ENCODE measurements at regions not wholly inside any gene's neighbourhood (a gene's known extent, or its start where the extent isn't known, plus 50 kb on each side); places are given as distances from the start of the nearest gene placed in this dataset.

GRCh38 chr9:84466580-84467285 is 126.2 kb upstream of the SLC28A3 start:
- no peaks in the 10 kb centered on the region for H3K27me3 ChIP-seq
- no peaks in the 10 kb centered on the region for H3K4me1 ChIP-seq (ENCODE audit: control insufficient read depth in 1 of 2, insufficient read depth in 1 of 2, low read depth in 1 of 2, low read length in 1 of 2)
- no peaks in the 10 kb centered on the region for H3K9me3 ChIP-seq
- no peaks in the 10 kb centered on the region for H3K36me3 ChIP-seq
- no peak overlapping the region for H3K4me3 ChIP-seq (ENCODE audit: low read depth in 1 of 2, low read length in 1 of 2)
- no peak overlapping the region for H3K27ac ChIP-seq
- no peak for TF ChIP-seq CTCF (IDR thresholded peaks at IDR 0.05)

GRCh38 chr9:84471816-84472215 is 131.3 kb upstream of the SLC28A3 start:
- Histone ChIP-seq H3K36me3 (no peaks in the 10 kb centered on the region), H3K4me3 (ENCODE audit: low read depth in 1 of 2, low read length in 1 of 2) (no peak overlapping the region), H3K27me3 (no peaks in the 10 kb centered on the region), H3K9me3 (no peaks in the 10 kb centered on the region), H3K4me1 (ENCODE audit: control insufficient read depth in 1 of 2, insufficient read depth in 1 of 2, low read depth in 1 of 2, low read length in 1 of 2) (no peaks in the 10 kb centered on the region), H3K27ac (no peak overlapping the region)
- TF ChIP-seq CTCF (IDR thresholded peaks at IDR 0.05) = no peak

GRCh38 chr9:84478996-84479395 is 138.4 kb upstream of the SLC28A3 start:
- no peak overlapping the region for H3K4me3 ChIP-seq (ENCODE audit: low read depth in 1 of 2, low read length in 1 of 2)
- no peak for TF ChIP-seq CTCF (IDR thresholded peaks at IDR 0.05)
- H3K9me3 ChIP-seq = no peaks in the 10 kb centered on the region
- no peaks in the 10 kb centered on the region for H3K4me1 ChIP-seq (ENCODE audit: control insufficient read depth in 1 of 2, insufficient read depth in 1 of 2, low read depth in 1 of 2, low read length in 1 of 2)
- H3K27me3 ChIP-seq = no peaks in the 10 kb centered on the region
- H3K27ac ChIP-seq = no peak overlapping the region
- H3K36me3 ChIP-seq = no peaks in the 10 kb centered on the region

- Histone ChIP-seq H3K4me1 (ENCODE audit: control insufficient read depth in 1 of 2, insufficient read depth in 1 of 2, low read depth in 1 of 2, low read length in 1 of 2) (no peaks in the 10 kb centered on the region), H3K4me3 (ENCODE audit: low read depth in 1 of 2, low read length in 1 of 2) (no peak overlapping the region), H3K36me3 (no peaks in the 10 kb centered on the region), H3K27me3 (no peaks in the 10 kb centered on the region), H3K9me3 (no peaks in the 10 kb centered on the region), H3K27ac (no peak overlapping the region)
- TF ChIP-seq CTCF (IDR thresholded peaks at IDR 0.05) = no peak
Observed at GRCh38 chr9:84480071-84480470, 139.5 kb upstream of the SLC28A3 start.

GRCh38 chr9:84481231-84481630 is 140.7 kb upstream of the SLC28A3 start:
- H3K27ac ChIP-seq = no peak overlapping the region
- no peak overlapping the region for H3K4me3 ChIP-seq (ENCODE audit: low read depth in 1 of 2, low read length in 1 of 2)
- H3K4me1 ChIP-seq (ENCODE audit: control insufficient read depth in 1 of 2, insufficient read depth in 1 of 2, low read depth in 1 of 2, low read length in 1 of 2) = no peaks in the 10 kb centered on the region
- no peaks in the 10 kb centered on the region for H3K9me3 ChIP-seq
- H3K27me3 ChIP-seq = no peaks in the 10 kb centered on the region
- H3K36me3 ChIP-seq = no peaks in the 10 kb centered on the region
- TF ChIP-seq CTCF (IDR thresholded peaks at IDR 0.05) = no peak

All from neutrophil (primary cell).